ENCODE measurements at regions not wholly inside any gene's neighbourhood (a gene's known extent, or its start where the extent isn't known, plus 50 kb on each side); places are given as distances from the start of the nearest gene placed in this dataset.

GRCh38 chr2:219905640-219906039 lies 278.2 kb downstream of the SLC4A3 start:
- no peak for FAIRE-seq

- FAIRE-seq = no peak
These were observed 278.9 kb downstream of the SLC4A3 start for GRCh38 chr2:219906114-219907010.

- no peak for FAIRE-seq
These were observed 279.6 kb downstream of the SLC4A3 start for GRCh38 chr2:219907011-219907365.

GRCh38 chr2:219908538-219908937 lies 281.1 kb downstream of the SLC4A3 start:
- FAIRE-seq = no peak

- FAIRE-seq = no peak
These were observed 284.1 kb downstream of the SLC4A3 start for GRCh38 chr2:219911541-219911940.

DNA sequence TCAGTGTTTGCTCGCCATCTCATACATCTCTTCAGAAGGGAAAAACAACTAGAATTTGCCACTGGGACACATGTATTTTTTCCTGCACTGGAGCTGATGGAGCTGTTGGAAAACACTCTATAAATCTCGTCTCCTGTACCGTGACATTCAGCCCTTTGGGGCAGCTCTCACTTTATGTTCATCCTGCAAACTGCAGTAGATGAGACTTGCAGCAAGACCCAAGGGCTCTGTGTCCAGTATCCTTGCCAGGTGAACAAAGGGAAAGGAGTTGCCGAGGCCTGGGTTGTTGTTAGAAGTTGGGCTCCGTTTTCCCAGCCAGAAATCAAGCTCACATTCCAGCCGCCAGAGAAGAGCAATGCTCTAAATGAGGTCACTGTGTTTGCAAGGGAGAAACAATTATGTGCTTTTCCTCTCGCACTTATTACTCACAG lies 285.1 kb downstream of the SLC4A3 start:
- FAIRE-seq = no peak

GRCh38 chr2:219914577-219914976 lies 287.1 kb downstream of the SLC4A3 start:
- FAIRE-seq = no peak

DNA sequence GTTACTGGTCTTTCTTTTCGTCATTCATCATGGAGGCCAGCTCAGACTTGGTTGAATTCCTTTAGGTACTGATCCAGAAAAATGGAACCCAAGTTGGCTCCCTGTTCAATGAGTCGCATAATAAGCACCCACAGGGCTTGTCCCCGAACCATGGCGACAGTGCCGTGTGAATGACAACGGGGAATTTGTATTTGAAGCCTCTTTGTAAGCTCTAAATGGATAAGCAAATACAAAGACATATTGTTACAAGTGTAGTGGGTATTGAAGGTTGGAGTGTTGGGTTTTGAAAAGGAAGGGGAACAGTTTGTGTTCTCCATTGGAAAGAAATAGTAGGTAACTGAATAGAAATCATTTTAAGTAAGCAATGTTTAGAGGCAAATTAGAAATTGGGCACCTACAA lies 288.9 kb downstream of the SLC4A3 start:
- no peak for FAIRE-seq

DNA sequence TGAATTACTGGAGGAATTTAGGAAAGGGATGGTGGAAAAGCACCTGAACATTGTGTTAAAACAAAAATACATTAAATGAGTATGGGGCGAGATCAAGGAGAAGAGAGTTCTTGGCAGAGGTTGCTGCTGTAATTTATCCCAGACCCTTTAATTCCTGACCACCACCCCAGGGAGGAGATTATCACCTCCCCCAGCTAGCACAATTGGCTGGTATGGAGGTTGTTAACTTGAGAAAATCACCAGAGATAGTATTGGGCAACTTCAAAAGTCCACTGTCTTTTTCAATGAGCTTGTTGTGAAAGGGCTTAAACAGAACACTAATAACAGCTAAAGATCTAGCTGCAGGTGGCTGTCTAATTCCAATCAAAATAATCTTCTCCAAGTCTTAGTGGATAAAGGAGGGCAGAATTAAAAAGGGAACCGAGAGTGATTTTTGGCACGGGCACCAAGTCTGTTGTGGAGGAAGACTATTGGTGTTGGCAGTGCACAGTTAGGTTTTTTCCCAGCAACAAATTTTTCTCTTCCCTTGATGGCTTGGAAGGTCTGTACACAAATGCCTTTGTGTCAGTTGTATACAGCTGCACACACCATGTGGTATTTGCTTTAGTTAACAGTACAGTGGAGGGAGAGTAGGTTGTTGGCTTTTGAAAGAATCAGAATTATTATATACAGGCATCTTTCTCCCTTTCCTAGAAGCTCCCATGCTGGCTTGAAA lies 289.5 kb downstream of the SLC4A3 start:
- FAIRE-seq = no peak

- FAIRE-seq = no peak
These were observed 290.8 kb downstream of the SLC4A3 start for GRCh38 chr2:219918254-219918653.

DNA sequence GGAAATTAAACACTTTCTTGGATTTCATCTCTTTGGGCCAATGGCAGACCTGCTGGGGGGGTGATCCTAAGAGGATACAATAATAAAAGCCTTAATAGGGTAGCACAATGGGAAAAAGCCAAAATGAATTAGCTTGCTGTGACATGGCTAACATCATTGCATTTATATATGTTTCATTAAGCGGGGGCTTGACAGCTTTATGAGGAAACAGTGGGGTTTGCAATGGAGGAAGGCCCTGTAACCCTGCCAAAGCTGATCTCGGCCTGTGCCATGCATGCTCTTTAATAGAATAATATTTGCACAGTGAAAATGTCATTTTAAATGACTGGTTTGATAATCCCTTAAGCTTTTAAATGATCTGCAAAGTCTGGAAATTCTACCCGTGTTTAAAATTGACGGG lies 291.5 kb downstream of the SLC4A3 start:
- FAIRE-seq = no peak

- no peak for FAIRE-seq
These were observed 292.1 kb downstream of the SLC4A3 start for GRCh38 chr2:219919506-219919905.

DNA sequence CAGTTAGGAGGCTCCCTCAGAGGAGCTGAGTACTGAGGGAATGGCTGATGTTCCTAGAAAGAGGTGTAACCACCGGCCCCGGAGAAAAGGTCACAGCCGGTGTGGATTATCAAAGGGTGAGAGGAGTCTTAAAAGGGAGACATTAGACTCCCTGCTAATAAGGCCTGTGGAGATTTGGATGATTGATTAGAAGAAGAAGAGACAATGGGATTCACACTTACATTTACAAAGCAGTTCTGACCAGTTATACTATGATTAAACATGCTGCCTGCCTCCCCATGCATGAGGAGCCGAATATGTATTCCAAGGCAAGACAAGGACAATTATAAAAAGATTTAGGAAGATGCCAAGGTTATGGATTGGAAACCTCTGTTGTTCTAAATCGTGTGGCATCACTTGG lies 302.4 kb downstream of the SLC4A3 start:
- no peak for FAIRE-seq

GRCh38 chr2:219939647-219940046 lies 312.2 kb downstream of the SLC4A3 start:
- no peak for FAIRE-seq

GRCh38 chr2:219944866-219945265 lies 317.4 kb downstream of the SLC4A3 start:
- no peak for FAIRE-seq

DNA sequence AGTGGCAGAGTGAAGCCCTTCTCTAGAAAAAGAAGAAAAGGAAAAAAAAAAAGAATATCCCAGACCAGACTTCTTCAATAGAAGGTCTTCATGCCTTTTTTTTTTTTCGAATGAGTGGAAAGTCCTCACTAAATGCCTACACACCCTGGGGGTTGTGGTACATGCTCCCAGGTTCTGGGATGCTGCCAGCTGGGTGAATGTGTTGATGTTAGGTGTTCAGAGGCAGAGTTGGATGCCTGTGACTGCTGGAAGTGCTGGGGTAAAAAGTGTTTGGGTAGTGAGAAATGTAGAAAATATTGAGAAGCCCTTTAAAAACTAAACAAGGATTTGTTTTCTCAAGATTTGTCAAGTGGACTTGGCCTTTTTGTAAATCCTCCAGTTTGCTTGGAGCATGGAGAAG lies 318.6 kb downstream of the SLC4A3 start:
- no peak for FAIRE-seq

DNA sequence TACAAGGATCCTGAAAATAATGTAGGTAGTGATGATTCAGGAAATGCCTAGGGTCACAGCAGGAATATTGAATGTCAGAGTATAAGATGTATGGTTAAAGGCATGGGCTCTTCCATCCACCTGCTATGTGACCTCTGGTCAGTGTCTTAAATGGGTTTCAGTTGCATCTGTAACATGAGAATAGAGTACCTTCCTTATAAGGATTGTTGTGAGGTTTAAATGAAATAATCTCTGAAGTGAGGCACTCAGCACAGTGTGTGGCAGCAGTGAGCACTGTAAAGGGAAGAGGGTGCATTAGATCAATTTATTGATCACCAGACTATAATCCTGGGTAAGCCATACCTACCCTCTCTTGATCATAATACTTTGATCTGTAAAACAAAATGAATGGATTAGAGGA lies 319.1 kb downstream of the SLC4A3 start:
- no peak for FAIRE-seq

- no peak for FAIRE-seq
These were observed 320.1 kb downstream of the SLC4A3 start for GRCh38 chr2:219947575-219947974.

DNA sequence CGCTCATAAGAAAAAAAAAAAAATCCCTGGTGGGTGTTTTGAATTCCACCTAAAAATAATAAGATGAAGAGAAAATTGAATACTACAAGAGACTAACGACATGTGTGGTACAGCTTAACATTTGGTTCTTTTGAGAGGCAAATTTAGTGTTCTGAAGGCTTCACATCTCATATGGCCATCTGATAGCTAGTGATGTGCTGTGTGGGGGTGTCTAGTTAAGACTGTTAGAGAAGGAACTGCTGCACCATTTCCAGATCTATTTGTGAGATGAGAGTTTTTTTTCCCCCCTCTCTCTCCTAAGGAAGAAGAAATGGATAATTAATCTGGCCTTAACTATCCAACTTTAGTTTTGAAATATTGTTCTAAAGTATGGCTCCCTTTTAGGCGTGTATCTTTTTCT lies 321.6 kb downstream of the SLC4A3 start:
- no peak for FAIRE-seq

DNA sequence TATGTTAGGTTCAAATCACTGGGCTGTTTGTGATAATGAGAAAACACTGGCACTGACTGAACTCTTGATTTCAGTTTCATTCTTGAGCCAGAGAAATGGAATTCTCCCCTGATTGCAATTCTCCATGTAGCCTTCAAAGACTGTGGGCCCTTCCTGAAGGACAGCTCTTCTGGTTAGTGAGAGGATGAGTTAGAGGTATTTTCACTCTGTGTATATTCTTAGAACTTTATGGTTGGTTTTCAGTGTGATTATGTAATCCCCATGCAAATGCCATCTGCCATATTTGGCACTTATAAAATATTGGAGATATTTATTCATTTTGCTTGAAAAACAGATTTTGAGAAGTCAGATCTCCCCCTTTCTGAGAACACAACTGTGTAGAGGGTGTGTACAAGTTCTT lies 323.7 kb downstream of the SLC4A3 start:
- no peak for FAIRE-seq

- no peak for FAIRE-seq
These were observed 326.9 kb downstream of the SLC4A3 start for GRCh38 chr2:219954331-219954730.

DNA sequence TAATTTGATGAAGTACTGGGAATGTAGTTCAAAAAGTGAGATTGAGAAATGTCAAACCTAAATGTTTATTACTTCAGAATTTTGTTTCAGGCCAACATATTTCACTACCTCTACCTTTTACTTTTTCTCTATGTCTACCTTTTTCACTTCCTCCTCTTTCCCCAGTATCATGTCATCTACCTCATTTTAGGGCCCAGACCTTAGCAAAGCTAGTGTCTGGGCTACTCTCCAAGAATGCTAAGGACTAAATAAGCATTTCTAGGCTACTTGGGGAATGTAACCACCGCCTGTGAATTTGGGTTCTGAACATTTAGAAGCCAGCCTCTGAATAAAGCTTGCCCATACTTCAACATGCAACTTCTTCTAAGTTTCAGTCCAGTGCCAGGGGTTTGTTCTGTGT lies 330.4 kb downstream of the SLC4A3 start:
- FAIRE-seq = no peak

DNA sequence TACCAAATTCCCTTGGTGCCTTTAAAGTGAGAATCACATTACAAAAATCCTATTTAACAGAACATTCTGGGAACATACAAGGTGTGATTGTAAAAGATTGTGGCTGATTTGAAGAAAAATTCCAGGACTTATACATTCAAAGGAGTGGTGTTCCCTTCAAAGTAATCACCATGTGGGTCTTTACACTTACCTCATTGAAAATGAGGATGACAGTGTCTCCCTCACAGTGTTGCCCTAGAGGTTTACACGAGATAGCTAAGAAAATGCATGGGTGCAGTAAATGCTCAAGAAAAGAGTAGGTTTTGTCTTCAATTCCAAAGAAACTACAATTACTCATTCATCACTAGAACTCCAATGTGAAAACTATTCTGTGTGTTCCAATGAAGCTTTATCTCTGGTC lies 331.5 kb downstream of the SLC4A3 start:
- FAIRE-seq = no peak

- FAIRE-seq = no peak
These were observed 332.0 kb downstream of the SLC4A3 start for GRCh38 chr2:219959471-219959870.

Data from islet of Langerhans (tissue), 1 donor.